Activated CD4-positive, alpha-beta T cell treated with anti-CD3 and anti-CD28 coated beads, Interleukin-2, Interleukin-4, amounts not matched to agents 100 ng/mL and 50 ng/mL, durations not matched to agents 16 hours and 8 hours (primary cell): ENCODE measurements at regions not wholly inside any gene's neighbourhood (a gene's known extent, or its start where the extent isn't known, plus 50 kb on each side); places are given as distances from the start of the nearest gene placed in this dataset.
"Not testable (repeated sequence)": the region's sequence is repeated elsewhere in the genome, so short reads cannot be mapped to it uniquely, and the experiment has no call there.

Experiments
- DNase-seq: peaks from one replicate; pipeline ENCODE4 v3.0.0-alpha.2; 2020; ENCODE audit warnings: low spot score

- no peak for DNase-seq
Measured at GRCh38 chr15:62324382-62324781, 159.3 kb upstream of the C2CD4B start.

- no peak for DNase-seq
Measured at GRCh38 chr15:62325597-62325996, 160.5 kb upstream of the C2CD4B start.

GRCh38 chr15:62326460-62327011, 161.5 kb upstream of the C2CD4B start:
- no peak for DNase-seq

- DNase-seq: no peak
Measured at GRCh38 chr15:62327406-62327805, 162.3 kb upstream of the C2CD4B start.

- DNase-seq: not testable (repeated sequence)
Measured at GRCh38 chr15:62332472-62332871, 167.4 kb upstream of the C2CD4B start.

- no peak for DNase-seq
Measured at GRCh38 chr15:62334536-62334935, 169.5 kb upstream of the C2CD4B start.

GRCh38 chr15:62337934-62338333, 172.8 kb upstream of the C2CD4B start:
- no peak for DNase-seq

GRCh38 chr15:62338497-62338896, 173.4 kb upstream of the C2CD4B start:
- no peak for DNase-seq

GRCh38 chr15:62342959-62343358, 177.9 kb upstream of the C2CD4B start:
- no peak for DNase-seq

- DNase-seq: no peak
Measured at GRCh38 chr15:62343397-62343796, 178.3 kb upstream of the C2CD4B start.

- DNase-seq: peak; percentile 50
Measured at GRCh38 chr15:62344806-62345539, 179.9 kb upstream of the C2CD4B start.

- no peak for DNase-seq
Measured at GRCh38 chr15:62346168-62346567, 181.1 kb upstream of the C2CD4B start.

GRCh38 chr15:62348118-62348517, 183.0 kb upstream of the C2CD4B start:
- no peak for DNase-seq

- no peak for DNase-seq
Measured at GRCh38 chr15:62348623-62349022, 183.5 kb upstream of the C2CD4B start.

GRCh38 chr15:62352817-62353216, 187.7 kb upstream of the C2CD4B start:
- DNase-seq: no peak

- no peak for DNase-seq
Measured at GRCh38 chr15:62357431-62357830, 192.3 kb upstream of the C2CD4B start.

GRCh38 chr15:62359416-62359815, 194.3 kb upstream of the C2CD4B start:
- no peak for DNase-seq

GRCh38 chr15:62360332-62361097, 195.4 kb upstream of the C2CD4B start:
- DNase-seq: no peak

- no peak for DNase-seq
Measured at GRCh38 chr15:62362144-62362543, 197.1 kb upstream of the C2CD4B start.

GRCh38 chr15:62362608-62363007, 197.5 kb upstream of the C2CD4B start:
- DNase-seq: no peak

GRCh38 chr15:62363913-62364312, 198.8 kb upstream of the C2CD4B start:
- DNase-seq: no peak

GRCh38 chr15:62365795-62366442, 200.8 kb upstream of the C2CD4B start:
- no peak for DNase-seq

GRCh38 chr15:62369454-62369853, 204.4 kb upstream of the C2CD4B start:
- no peak for DNase-seq
